HepG2 (cell line): ENCODE measurements at regions not wholly inside any gene's neighbourhood (a gene's known extent, or its start where the extent isn't known, plus 50 kb on each side); places are given as distances from the start of the nearest gene placed in this dataset.

Source experiments
- ATAC-seq: fragments of 200-7000 bp; cut with Tn5 transposase; 3 replicates; pipeline ENCODE4 v1.9.1; 2020; ENCODE audit warnings: mild to moderate bottlenecking, moderate library complexity
- BruUV-seq: library from RNA; stranded (reverse); fragments of 400-500 nt; replicated peaks from 2 replicates; lab custom pipeline; 2021; lab: Mats Ljungman, UMichigan
- CTCF ChIA-PET: fragments of 300-600 bp; formaldehyde crosslinking; extraction: SDS; loops from one replicate; lab custom pipeline; 2021; ENCODE audit warnings: low total read pairs, inconsistent platforms, low intra/inter-chr PET ratio; lab: Yijun Ruan, JAX
- POLR2A ChIA-PET: fragments of 350-600 bp; sonication (Branson Sonifier 250); formaldehyde crosslinking; loops from one replicate; lab custom pipeline; 2020; ENCODE audit warnings: antibody characterized with exemption, inconsistent platforms; lab: Yijun Ruan, JAX
- DNase-seq: peaks from one replicate; pipeline ENCODE4 v3.0.0-alpha.2; 2015; ENCODE audit warnings: low spot score
- FAIRE-seq: peaks from 3 replicates; lab custom pipeline; 2011; peaks lifted over from hg19 to GRCh38; lab: Jason Lieb, UNC
- H2AFZ ChIP-seq: one replicate; pipeline ENCODE4 v1.6.1; 2011; ENCODE audit warnings: low read length, inconsistent platforms
- H3K27ac ChIP-seq: fragments of 300-600 bp; 3 replicates; pipeline ENCODE4 v1.8.0; 2011; ENCODE audit warnings: mixed run types, mild to moderate bottlenecking, mixed read lengths, low read length, inconsistent platforms; ENCODE audit not compliant: insufficient read depth; ENCODE audit errors: extremely low read length
- H3K27me3 ChIP-seq, 2 experiments: fragments of 200-600 bp in 1 of 2; 2 replicates in 1 of 2; 3 replicates in 1 of 2; pipeline versions ENCODE4 v1.6.0 to v1.8.0; 2011; ENCODE audit warnings: low read length in 2 of 2, mild to moderate bottlenecking in 2 of 2, moderate library complexity in 2 of 2, inconsistent platforms in 1 of 2; ENCODE audit not compliant: insufficient read depth in 2 of 2, control insufficient read depth in 1 of 2
- H3K36me3 ChIP-seq, 2 experiments: fragments of 200-600 bp in 1 of 2; replicated peaks in 1 of 2; 2 replicates in 1 of 2; 3 replicates in 1 of 2; pipeline versions ENCODE4 v1.5.1 to v1.8.0; 2011; ENCODE audit warnings: low read length in 2 of 2, inconsistent platforms in 1 of 2; ENCODE audit not compliant: insufficient read depth in 2 of 2, control insufficient read depth in 1 of 2
- H3K4me1 ChIP-seq: 2 replicates; pipeline ENCODE4 v1.5.1; 2012; ENCODE audit warnings: low read length, inconsistent platforms; ENCODE audit not compliant: insufficient read depth
- H3K4me2 ChIP-seq: 2 replicates; pipeline ENCODE4 v1.6.0; 2011; ENCODE audit warnings: low read depth, low read length, inconsistent platforms
- H3K4me3 ChIP-seq, 3 experiments: fragments of 200-600 bp in 1 of 3; sonication (generic), shearing (Covaris generic) in 1 of 3; replicated peaks in 1 of 3; 2 replicates each; pipeline ENCODE4 v1.5.1; 2011 to 2016; ENCODE audit warnings: low read length in 3 of 3, inconsistent platforms in 2 of 3, low read depth in 2 of 3, mild to moderate bottlenecking in 2 of 3, control low read depth in 1 of 3, mixed read lengths in 1 of 3; ENCODE audit not compliant: insufficient read depth in 1 of 3
- H3K79me2 ChIP-seq: one replicate; pipeline ENCODE4 v1.6.1; 2011; ENCODE audit warnings: low read length, inconsistent platforms; ENCODE audit not compliant: insufficient read depth
- H3K9ac ChIP-seq: 2 replicates; pipeline ENCODE4 v1.6.0; 2011; ENCODE audit warnings: mild to moderate bottlenecking, low read depth, low read length, inconsistent platforms; ENCODE audit not compliant: insufficient read depth
- H3K9me3 ChIP-seq: 2 replicates; pipeline ENCODE4 v1.5.1; 2012; ENCODE audit warnings: mild to moderate bottlenecking, low read length
- H4K20me1 ChIP-seq: 2 replicates; pipeline ENCODE4 v1.6.0; 2011; ENCODE audit warnings: inconsistent platforms, mild to moderate bottlenecking, low read length, moderate library complexity; ENCODE audit not compliant: insufficient read depth
- DNMT1 ChIP-seq: sonication (generic); formaldehyde crosslinking; IDR thresholded peaks from 2 replicates; pipeline ENCODE4 v1.5.1; 2020; ENCODE audit warnings: mild to moderate bottlenecking, missing genetic modification reagents
- EZH2 ChIP-seq: conservative IDR thresholded peaks from 2 replicates; pipeline ENCODE4 v1.6.1; 2012; ENCODE audit warnings: mild to moderate bottlenecking, low read depth, low read length, moderate library complexity
- HES4 ChIP-seq: sonication (generic); formaldehyde crosslinking; IDR thresholded peaks from 2 replicates; pipeline ENCODE4 v1.9.0; 2021; ENCODE audit warnings: mild to moderate bottlenecking, missing genetic modification reagents, borderline replicate concordance
- MBNL3 ChIP-seq: fragments of 250-450 bp; sonication (Bioruptor Pico); conservative IDR thresholded peaks from 2 replicates; pipeline ENCODE4 v1.8.0; 2022; ENCODE audit warnings: mild to moderate bottlenecking, inconsistent platforms
- MED1 ChIP-seq: sonication (generic); formaldehyde crosslinking; IDR thresholded peaks from 2 replicates; pipeline ENCODE4 v1.4.0; 2020; ENCODE audit warnings: missing genetic modification reagents
- NFKBIZ ChIP-seq: IDR thresholded peaks from 2 replicates; pipeline ENCODE4 v1.6.1; 2018; ENCODE audit warnings: missing genetic modification reagents, missing compliant biosample characterization
- NR2C2 ChIP-seq: sonication (generic); formaldehyde crosslinking; IDR thresholded peaks from 2 replicates; pipeline ENCODE4 v1.4.0; 2020; ENCODE audit warnings: missing genetic modification reagents, mild to moderate bottlenecking, moderate library complexity, borderline replicate concordance
- SIX4 ChIP-seq: sonication (generic); formaldehyde crosslinking; IDR thresholded peaks from 2 replicates; pipeline ENCODE4 v1.4.0; 2020; ENCODE audit warnings: missing genetic modification reagents
- ZMYM3 ChIP-seq: sonication (generic); formaldehyde crosslinking; IDR thresholded peaks from 2 replicates; pipeline ENCODE4 v1.5.1; 2020; ENCODE audit warnings: mild to moderate bottlenecking, missing genetic modification reagents
- ZNF20 ChIP-seq: sonication (generic); formaldehyde crosslinking; IDR thresholded peaks from 2 replicates; pipeline ENCODE4 v1.4.0; 2020; ENCODE audit warnings: mild to moderate bottlenecking, moderate library complexity, missing genetic modification reagents
- ZNF274 ChIP-seq: sonication (generic); formaldehyde crosslinking; IDR thresholded peaks from 2 replicates; pipeline ENCODE4 v1.5.1; 2020; ENCODE audit warnings: mild to moderate bottlenecking, missing genetic modification reagents
- ZNF446 ChIP-seq: sonication (generic); formaldehyde crosslinking; IDR thresholded peaks from 2 replicates; pipeline ENCODE4 v1.5.0; 2020; ENCODE audit warnings: mild to moderate bottlenecking, missing genetic modification reagents
- ZNF7 ChIP-seq: IDR thresholded peaks from 2 replicates; pipeline ENCODE4 v1.6.1; 2016; ENCODE audit warnings: missing biosample characterization, missing genetic modification reagents
- ZNF703 ChIP-seq: sonication (generic); formaldehyde crosslinking; IDR thresholded peaks from 2 replicates; pipeline ENCODE4 v1.5.1; 2020; ENCODE audit warnings: missing genetic modification reagents, mild to moderate bottlenecking, moderate library complexity, borderline replicate concordance
- WGBS: methylation state at CpG from one replicate; pipeline ENCODE4 v1.1.6; 2017; ENCODE audit warnings: low lambda C conversion rate; 5-methylcytosine and 5-hydroxymethylcytosine counted together
- in situ Hi-C: cut with HindIII; loops from 2 replicates; pipeline ENCODE4 v1.10.0; 2017; ENCODE audit warnings: low pct_unique_long_range_greater_than_20kb; ENCODE audit not compliant: extremely low pct_ligation_motif_present
- intact Hi-C: fragments of 100-400 bp; cut with micrococcal nuclease; formaldehyde crosslinking; loops from one replicate; pipeline ENCODE4 v1.10.0; 2022; ENCODE audit not compliant: unreplicated experiment
- TF ChIP-seq, protein P1 (sequence below): fragments of 450-650 bp; IDR thresholded peaks from 2 replicates; pipeline ENCODE4 v1.6.1; 2017
- TF ChIP-seq, protein P2 (sequence below): sonication (generic); formaldehyde crosslinking; IDR thresholded peaks from 2 replicates; pipeline ENCODE4 v1.4.0; 2020; ENCODE audit warnings: missing genetic modification reagents
- TF ChIP-seq, protein P3 (sequence below): sonication (generic); formaldehyde crosslinking; conservative IDR thresholded peaks from 2 replicates; pipeline ENCODE4 v1.4.0; 2020; ENCODE audit warnings: mild to moderate bottlenecking, missing genetic modification reagents, moderate library complexity

GRCh38 chr2:16038621-16039020 lies 98.3 kb downstream of the MYCN start:
- Histone ChIP-seq H4K20me1 (no peaks in the 10 kb centered on the region), H3K4me2 (no peak overlapping the region), H3K27ac (no peak overlapping the region), H3K4me1 (no peaks in the 10 kb centered on the region; the same call in 1 of the 2 replicates), H3K27me3 (peaks cover 0 to 32% of the 10 kb centered on the region in 2 experiments; a peak in 4 of 5 replicates), H3K9me3 (no peaks in the 10 kb centered on the region), H3K36me3 (no peaks in the 10 kb centered on the region), H3K79me2 (no peaks in the 10 kb centered on the region), H2AFZ (no peak overlapping the region), H3K4me3 (no peak overlapping the region), H3K9ac (no peak overlapping the region)
- 74% methylated on average over 8 of the region's 11 CpGs for WGBS
- ATAC-seq = no peak
- ChIA-PET POLR2A (no interaction called here), CTCF (no interaction called here)
- BruUV-seq = no TSS peak
- intact Hi-C loops (loop anchor here (10.0 kb wide), 1 partner anchor 176 kb away; no protein-coding TSS in a partner anchor), in situ Hi-C loops (no loop called here)
- no peak for DNase-seq
- FAIRE-seq = no peak
- TF ChIP-seq ZNF20 (CRISPR knock-in tag) = no peak
- TF ChIP-seq ZMYM3 (CRISPR knock-in tag) = no peak
- TF ChIP-seq ZNF7 (CRISPR knock-in tag) = no peak
- no peak for TF ChIP-seq HES4 (CRISPR knock-in tag)
- no peak for TF ChIP-seq SIX4 (CRISPR knock-in tag)
- TF ChIP-seq ZNF703 (CRISPR knock-in tag) = no peak
- no peak for TF ChIP-seq ZNF274
- TF ChIP-seq MED1 (CRISPR knock-in tag) = no peak
- no peak for TF ChIP-seq EZH2
- TF ChIP-seq, protein P1, sequence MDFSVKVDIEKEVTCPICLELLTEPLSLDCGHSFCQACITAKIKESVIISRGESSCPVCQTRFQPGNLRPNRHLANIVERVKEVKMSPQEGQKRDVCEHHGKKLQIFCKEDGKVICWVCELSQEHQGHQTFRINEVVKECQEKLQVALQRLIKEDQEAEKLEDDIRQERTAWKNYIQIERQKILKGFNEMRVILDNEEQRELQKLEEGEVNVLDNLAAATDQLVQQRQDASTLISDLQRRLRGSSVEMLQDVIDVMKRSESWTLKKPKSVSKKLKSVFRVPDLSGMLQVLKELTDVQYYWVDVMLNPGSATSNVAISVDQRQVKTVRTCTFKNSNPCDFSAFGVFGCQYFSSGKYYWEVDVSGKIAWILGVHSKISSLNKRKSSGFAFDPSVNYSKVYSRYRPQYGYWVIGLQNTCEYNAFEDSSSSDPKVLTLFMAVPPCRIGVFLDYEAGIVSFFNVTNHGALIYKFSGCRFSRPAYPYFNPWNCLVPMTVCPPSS = no peak
- TF ChIP-seq MBNL3 (CRISPR knock-in tag) = no peak
- no peak for TF ChIP-seq DNMT1 (CRISPR knock-in tag)
- no peak for TF ChIP-seq NFKBIZ (CRISPR knock-in tag)
- TF ChIP-seq, protein P2, sequence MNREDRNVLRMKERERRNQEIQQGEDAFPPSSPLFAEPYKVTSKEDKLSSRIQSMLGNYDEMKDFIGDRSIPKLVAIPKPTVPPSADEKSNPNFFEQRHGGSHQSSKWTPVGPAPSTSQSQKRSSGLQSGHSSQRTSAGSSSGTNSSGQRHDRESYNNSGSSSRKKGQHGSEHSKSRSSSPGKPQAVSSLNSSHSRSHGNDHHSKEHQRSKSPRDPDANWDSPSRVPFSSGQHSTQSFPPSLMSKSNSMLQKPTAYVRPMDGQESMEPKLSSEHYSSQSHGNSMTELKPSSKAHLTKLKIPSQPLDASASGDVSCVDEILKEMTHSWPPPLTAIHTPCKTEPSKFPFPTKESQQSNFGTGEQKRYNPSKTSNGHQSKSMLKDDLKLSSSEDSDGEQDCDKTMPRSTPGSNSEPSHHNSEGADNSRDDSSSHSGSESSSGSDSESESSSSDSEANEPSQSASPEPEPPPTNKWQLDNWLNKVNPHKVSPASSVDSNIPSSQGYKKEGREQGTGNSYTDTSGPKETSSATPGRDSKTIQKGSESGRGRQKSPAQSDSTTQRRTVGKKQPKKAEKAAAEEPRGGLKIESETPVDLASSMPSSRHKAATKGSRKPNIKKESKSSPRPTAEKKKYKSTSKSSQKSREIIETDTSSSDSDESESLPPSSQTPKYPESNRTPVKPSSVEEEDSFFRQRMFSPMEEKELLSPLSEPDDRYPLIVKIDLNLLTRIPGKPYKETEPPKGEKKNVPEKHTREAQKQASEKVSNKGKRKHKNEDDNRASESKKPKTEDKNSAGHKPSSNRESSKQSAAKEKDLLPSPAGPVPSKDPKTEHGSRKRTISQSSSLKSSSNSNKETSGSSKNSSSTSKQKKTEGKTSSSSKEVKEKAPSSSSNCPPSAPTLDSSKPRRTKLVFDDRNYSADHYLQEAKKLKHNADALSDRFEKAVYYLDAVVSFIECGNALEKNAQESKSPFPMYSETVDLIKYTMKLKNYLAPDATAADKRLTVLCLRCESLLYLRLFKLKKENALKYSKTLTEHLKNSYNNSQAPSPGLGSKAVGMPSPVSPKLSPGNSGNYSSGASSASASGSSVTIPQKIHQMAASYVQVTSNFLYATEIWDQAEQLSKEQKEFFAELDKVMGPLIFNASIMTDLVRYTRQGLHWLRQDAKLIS (CRISPR knock-in tag) = no peak
- TF ChIP-seq, protein P3, sequence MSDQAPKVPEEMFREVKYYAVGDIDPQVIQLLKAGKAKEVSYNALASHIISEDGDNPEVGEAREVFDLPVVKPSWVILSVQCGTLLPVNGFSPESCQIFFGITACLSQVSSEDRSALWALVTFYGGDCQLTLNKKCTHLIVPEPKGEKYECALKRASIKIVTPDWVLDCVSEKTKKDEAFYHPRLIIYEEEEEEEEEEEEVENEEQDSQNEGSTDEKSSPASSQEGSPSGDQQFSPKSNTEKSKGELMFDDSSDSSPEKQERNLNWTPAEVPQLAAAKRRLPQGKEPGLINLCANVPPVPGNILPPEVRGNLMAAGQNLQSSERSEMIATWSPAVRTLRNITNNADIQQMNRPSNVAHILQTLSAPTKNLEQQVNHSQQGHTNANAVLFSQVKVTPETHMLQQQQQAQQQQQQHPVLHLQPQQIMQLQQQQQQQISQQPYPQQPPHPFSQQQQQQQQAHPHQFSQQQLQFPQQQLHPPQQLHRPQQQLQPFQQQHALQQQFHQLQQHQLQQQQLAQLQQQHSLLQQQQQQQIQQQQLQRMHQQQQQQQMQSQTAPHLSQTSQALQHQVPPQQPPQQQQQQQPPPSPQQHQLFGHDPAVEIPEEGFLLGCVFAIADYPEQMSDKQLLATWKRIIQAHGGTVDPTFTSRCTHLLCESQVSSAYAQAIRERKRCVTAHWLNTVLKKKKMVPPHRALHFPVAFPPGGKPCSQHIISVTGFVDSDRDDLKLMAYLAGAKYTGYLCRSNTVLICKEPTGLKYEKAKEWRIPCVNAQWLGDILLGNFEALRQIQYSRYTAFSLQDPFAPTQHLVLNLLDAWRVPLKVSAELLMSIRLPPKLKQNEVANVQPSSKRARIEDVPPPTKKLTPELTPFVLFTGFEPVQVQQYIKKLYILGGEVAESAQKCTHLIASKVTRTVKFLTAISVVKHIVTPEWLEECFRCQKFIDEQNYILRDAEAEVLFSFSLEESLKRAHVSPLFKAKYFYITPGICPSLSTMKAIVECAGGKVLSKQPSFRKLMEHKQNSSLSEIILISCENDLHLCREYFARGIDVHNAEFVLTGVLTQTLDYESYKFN = no peak
- no peak for TF ChIP-seq ZNF446 (CRISPR knock-in tag)
- TF ChIP-seq NR2C2 (CRISPR knock-in tag) = no peak
